ENCODE measurements at regions not wholly inside any gene's neighbourhood (a gene's known extent, or its start where the extent isn't known, plus 50 kb on each side); places are given as distances from the start of the nearest gene placed in this dataset.

GRCh38 chr2:9149726-9150567 lies 56.7 kb upstream of the ASAP2 start (continued):
- TF ChIP-seq CHD7 (IDR thresholded peaks at IDR 0.05; ENCODE audit: insufficient replicate concordance, low read length), result no peak
- no peak for TF ChIP-seq SIRT6 (IDR thresholded peaks at IDR 0.05; ENCODE audit: low read length)
- no peak for TF ChIP-seq MAX (IDR thresholded peaks at IDR 0.05)
- no peak for TF ChIP-seq ASH2L (IDR thresholded peaks at IDR 0.05; ENCODE audit: low read length)
- TF ChIP-seq BRCA1 (IDR thresholded peaks at IDR 0.05; ENCODE audit: low read depth, low read length), result no peak
- TF ChIP-seq HDAC6 (IDR thresholded peaks at IDR 0.05; ENCODE audit: low read depth, low read length), result no peak
- TF ChIP-seq TEAD4 (IDR thresholded peaks at IDR 0.05; ENCODE audit: low read depth, low read length), result no peak
- no peak for TF ChIP-seq POU5F1 (IDR thresholded peaks at IDR 0.05; ENCODE audit: low read depth, low read length)

Measured in H1 (cell line).